HL-60 (cell line): ENCODE measurements at regions not wholly inside any gene's neighbourhood (a gene's known extent, or its start where the extent isn't known, plus 50 kb on each side); places are given as distances from the start of the nearest gene placed in this dataset.

Experiments used
- GABPA ChIP-seq: IDR thresholded peaks from 2 replicates; pipeline ENCODE4 v1.6.1; 2012; ENCODE audit warnings: low read depth
- POLR2AphosphoS5 ChIP-seq: IDR thresholded peaks from 2 replicates; pipeline ENCODE4 v1.6.1; 2012; ENCODE audit warnings: low read depth
- SPI1 ChIP-seq: IDR thresholded peaks from 2 replicates; pipeline ENCODE4 v1.6.1; 2012; ENCODE audit warnings: low read depth, mild to moderate bottlenecking, borderline replicate concordance
- TF ChIP-seq, protein P1 (sequence below): IDR thresholded peaks from one replicate; pipeline ENCODE4 v1.5.1; 2011; ENCODE audit warnings: low read length, control low read depth, inconsistent platforms; ENCODE audit not compliant: insufficient read depth
- TF ChIP-seq, protein P2 (sequence below): IDR thresholded peaks from 2 replicates; pipeline ENCODE4 v1.6.1; 2012; ENCODE audit warnings: low read depth; ENCODE audit not compliant: insufficient replicate concordance

DNA sequence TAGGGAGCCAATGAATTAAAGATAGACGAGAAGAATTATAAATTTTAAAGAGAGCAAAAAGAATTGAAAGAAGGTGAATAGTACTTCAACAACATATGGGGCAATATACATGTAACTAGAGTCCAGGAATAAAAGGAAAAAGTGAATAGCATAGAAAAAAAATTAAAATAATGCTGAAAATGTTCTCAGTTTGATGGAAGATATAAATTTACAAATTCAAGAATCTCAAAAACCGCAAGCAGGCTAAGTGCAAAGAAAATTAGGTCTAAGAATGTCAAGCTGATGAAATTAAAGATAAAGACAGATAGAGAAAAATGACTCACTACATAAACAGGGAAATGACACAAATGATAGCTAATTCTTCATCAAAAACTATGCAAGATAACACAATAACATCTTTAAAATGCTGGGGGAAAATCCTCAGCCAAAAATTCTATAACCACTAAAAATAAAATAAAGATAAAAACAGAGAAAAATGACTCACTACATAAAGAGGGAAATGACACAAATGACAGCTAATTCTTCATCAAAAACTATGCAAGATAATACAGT is 326.3 kb downstream of the TBX15 start:
- TF ChIP-seq POLR2AphosphoS5 (no peak), SPI1 (no peak), GABPA (no peak)
- TF ChIP-seq, protein P1, sequence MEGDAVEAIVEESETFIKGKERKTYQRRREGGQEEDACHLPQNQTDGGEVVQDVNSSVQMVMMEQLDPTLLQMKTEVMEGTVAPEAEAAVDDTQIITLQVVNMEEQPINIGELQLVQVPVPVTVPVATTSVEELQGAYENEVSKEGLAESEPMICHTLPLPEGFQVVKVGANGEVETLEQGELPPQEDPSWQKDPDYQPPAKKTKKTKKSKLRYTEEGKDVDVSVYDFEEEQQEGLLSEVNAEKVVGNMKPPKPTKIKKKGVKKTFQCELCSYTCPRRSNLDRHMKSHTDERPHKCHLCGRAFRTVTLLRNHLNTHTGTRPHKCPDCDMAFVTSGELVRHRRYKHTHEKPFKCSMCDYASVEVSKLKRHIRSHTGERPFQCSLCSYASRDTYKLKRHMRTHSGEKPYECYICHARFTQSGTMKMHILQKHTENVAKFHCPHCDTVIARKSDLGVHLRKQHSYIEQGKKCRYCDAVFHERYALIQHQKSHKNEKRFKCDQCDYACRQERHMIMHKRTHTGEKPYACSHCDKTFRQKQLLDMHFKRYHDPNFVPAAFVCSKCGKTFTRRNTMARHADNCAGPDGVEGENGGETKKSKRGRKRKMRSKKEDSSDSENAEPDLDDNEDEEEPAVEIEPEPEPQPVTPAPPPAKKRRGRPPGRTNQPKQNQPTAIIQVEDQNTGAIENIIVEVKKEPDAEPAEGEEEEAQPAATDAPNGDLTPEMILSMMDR: no peak
- TF ChIP-seq, protein P2, sequence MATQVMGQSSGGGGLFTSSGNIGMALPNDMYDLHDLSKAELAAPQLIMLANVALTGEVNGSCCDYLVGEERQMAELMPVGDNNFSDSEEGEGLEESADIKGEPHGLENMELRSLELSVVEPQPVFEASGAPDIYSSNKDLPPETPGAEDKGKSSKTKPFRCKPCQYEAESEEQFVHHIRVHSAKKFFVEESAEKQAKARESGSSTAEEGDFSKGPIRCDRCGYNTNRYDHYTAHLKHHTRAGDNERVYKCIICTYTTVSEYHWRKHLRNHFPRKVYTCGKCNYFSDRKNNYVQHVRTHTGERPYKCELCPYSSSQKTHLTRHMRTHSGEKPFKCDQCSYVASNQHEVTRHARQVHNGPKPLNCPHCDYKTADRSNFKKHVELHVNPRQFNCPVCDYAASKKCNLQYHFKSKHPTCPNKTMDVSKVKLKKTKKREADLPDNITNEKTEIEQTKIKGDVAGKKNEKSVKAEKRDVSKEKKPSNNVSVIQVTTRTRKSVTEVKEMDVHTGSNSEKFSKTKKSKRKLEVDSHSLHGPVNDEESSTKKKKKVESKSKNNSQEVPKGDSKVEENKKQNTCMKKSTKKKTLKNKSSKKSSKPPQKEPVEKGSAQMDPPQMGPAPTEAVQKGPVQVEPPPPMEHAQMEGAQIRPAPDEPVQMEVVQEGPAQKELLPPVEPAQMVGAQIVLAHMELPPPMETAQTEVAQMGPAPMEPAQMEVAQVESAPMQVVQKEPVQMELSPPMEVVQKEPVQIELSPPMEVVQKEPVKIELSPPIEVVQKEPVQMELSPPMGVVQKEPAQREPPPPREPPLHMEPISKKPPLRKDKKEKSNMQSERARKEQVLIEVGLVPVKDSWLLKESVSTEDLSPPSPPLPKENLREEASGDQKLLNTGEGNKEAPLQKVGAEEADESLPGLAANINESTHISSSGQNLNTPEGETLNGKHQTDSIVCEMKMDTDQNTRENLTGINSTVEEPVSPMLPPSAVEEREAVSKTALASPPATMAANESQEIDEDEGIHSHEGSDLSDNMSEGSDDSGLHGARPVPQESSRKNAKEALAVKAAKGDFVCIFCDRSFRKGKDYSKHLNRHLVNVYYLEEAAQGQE: no peak
